ENCODE measurements at regions not wholly inside any gene's neighbourhood (a gene's known extent, or its start where the extent isn't known, plus 50 kb on each side); places are given as distances from the start of the nearest gene placed in this dataset.

DNA sequence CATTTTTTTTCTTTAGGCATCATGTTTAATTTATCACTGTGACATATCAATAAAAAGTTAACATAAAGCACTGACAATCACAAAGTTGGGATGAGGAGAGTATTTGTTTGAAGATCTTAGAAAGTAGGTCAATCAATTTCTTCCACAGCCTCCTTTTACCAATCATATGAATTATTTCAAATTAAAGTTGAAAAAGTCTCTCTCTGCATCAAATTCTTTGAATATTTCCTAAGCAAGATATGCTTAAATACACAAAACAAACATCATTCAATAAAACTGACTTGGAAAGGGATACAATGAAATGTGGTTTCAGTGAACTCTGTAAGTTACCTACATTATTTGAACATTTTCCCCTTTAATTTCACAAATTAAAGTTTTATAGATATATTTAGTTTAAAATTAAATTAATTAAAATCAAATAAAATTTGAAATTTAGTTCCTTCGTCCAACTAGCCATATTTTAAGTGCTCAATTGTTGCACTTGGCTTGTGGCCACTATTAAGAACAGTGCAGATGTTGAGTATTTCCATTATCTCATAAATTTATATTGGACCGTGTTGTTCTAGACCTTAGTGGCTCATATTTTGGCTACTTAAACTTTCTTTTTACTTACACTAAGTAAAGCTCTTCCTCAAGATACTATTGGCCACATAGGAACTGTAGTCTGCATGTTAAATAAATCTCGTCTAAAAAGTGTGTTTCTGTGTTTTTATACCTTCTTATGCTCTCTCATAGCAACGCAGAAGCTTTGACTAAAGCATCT is 949.7 kb upstream of the NUDT12 start:
- no peak for TF ChIP-seq POLR2AphosphoS5 (IDR thresholded peaks at IDR 0.05)
- TF ChIP-seq, protein P1, sequence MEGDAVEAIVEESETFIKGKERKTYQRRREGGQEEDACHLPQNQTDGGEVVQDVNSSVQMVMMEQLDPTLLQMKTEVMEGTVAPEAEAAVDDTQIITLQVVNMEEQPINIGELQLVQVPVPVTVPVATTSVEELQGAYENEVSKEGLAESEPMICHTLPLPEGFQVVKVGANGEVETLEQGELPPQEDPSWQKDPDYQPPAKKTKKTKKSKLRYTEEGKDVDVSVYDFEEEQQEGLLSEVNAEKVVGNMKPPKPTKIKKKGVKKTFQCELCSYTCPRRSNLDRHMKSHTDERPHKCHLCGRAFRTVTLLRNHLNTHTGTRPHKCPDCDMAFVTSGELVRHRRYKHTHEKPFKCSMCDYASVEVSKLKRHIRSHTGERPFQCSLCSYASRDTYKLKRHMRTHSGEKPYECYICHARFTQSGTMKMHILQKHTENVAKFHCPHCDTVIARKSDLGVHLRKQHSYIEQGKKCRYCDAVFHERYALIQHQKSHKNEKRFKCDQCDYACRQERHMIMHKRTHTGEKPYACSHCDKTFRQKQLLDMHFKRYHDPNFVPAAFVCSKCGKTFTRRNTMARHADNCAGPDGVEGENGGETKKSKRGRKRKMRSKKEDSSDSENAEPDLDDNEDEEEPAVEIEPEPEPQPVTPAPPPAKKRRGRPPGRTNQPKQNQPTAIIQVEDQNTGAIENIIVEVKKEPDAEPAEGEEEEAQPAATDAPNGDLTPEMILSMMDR (IDR thresholded peaks at IDR 0.05), result no peak

Data from sigmoid colon (tissue), 4 donors.